ENCODE measurements at regions not wholly inside any gene's neighbourhood (a gene's known extent, or its start where the extent isn't known, plus 50 kb on each side); places are given as distances from the start of the nearest gene placed in this dataset.

DNA sequence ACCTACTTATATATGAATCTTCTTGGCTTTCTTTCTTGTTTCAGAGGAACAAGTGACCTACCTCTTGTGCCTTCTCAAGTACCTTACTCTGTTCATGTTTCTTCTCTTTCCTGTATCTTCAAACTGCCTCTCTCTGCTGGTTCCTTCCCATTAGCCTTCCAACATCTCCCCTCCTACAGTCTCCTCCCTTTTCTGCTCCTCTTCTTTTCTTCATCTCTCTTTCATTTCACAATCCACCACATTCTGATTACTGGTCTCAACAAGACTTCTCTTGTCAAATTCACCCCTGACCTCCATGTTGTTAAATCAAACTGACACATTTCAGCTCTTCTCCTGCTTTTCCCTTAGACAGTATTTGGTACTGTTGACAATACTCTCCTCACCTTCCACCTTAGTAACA lies 95.6 kb downstream of the BRMS1L start:
- ChIA-PET CTCF (no interaction called here), POLR2A (no interaction called here)
- Histone ChIP-seq H3K4me3 (ENCODE audit: low read depth, low read length) (no peak overlapping the region), H3K27ac (ENCODE audit: low read depth, low read length) (no peak overlapping the region), H3K27me3 (ENCODE audit: control insufficient read depth, insufficient read depth, low read length) (no peaks in the 10 kb centered on the region), H3K9me3 (ENCODE audit: control insufficient read depth, insufficient read depth, low read length) (no peaks in the 10 kb centered on the region)
- no peak for DNase-seq (ENCODE audit: low read depth, low spot score)
- TF ChIP-seq, protein P1, sequence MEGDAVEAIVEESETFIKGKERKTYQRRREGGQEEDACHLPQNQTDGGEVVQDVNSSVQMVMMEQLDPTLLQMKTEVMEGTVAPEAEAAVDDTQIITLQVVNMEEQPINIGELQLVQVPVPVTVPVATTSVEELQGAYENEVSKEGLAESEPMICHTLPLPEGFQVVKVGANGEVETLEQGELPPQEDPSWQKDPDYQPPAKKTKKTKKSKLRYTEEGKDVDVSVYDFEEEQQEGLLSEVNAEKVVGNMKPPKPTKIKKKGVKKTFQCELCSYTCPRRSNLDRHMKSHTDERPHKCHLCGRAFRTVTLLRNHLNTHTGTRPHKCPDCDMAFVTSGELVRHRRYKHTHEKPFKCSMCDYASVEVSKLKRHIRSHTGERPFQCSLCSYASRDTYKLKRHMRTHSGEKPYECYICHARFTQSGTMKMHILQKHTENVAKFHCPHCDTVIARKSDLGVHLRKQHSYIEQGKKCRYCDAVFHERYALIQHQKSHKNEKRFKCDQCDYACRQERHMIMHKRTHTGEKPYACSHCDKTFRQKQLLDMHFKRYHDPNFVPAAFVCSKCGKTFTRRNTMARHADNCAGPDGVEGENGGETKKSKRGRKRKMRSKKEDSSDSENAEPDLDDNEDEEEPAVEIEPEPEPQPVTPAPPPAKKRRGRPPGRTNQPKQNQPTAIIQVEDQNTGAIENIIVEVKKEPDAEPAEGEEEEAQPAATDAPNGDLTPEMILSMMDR (IDR thresholded peaks at IDR 0.05; ENCODE audit: low read depth, low read length): no peak

All from AG04450 (cell line).